ENCODE measurements at regions not wholly inside any gene's neighbourhood (a gene's known extent, or its start where the extent isn't known, plus 50 kb on each side); places are given as distances from the start of the nearest gene placed in this dataset.
A peak's percentile ranks its signal among the peaks of the same experiment; 100 is the strongest.

DNA sequence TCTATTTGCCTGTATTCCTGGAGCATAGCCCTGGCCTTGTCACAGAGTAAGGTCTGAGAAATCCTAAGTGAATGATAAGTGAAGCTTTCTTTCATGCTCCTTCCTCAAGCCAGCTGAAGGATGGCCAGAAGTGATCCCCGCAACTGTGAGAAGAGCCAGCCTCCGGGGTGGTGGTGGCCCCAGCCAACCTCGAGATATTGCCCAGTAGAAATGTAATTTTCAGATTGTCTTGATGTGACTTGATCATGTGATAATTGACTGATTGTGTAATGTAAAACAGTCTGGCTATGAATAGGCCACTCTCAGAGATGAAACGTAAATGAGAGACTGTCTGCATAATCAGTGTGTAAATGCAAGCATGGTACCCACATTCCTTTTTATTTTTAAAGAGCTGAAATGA lies 242.4 kb upstream of the CAMK1G start:
- TF ChIP-seq, protein P1, sequence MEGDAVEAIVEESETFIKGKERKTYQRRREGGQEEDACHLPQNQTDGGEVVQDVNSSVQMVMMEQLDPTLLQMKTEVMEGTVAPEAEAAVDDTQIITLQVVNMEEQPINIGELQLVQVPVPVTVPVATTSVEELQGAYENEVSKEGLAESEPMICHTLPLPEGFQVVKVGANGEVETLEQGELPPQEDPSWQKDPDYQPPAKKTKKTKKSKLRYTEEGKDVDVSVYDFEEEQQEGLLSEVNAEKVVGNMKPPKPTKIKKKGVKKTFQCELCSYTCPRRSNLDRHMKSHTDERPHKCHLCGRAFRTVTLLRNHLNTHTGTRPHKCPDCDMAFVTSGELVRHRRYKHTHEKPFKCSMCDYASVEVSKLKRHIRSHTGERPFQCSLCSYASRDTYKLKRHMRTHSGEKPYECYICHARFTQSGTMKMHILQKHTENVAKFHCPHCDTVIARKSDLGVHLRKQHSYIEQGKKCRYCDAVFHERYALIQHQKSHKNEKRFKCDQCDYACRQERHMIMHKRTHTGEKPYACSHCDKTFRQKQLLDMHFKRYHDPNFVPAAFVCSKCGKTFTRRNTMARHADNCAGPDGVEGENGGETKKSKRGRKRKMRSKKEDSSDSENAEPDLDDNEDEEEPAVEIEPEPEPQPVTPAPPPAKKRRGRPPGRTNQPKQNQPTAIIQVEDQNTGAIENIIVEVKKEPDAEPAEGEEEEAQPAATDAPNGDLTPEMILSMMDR (IDR thresholded peaks at IDR 0.05; ENCODE audit: control insufficient read depth, insufficient read depth, low read depth, low read length, missing control alignments), result no peak
- DNase-seq (ENCODE audit: low read depth), result no peak
- H3K4me3 ChIP-seq (ENCODE audit: control insufficient read depth, low read depth, low read length), result no peak overlapping the region

DNA sequence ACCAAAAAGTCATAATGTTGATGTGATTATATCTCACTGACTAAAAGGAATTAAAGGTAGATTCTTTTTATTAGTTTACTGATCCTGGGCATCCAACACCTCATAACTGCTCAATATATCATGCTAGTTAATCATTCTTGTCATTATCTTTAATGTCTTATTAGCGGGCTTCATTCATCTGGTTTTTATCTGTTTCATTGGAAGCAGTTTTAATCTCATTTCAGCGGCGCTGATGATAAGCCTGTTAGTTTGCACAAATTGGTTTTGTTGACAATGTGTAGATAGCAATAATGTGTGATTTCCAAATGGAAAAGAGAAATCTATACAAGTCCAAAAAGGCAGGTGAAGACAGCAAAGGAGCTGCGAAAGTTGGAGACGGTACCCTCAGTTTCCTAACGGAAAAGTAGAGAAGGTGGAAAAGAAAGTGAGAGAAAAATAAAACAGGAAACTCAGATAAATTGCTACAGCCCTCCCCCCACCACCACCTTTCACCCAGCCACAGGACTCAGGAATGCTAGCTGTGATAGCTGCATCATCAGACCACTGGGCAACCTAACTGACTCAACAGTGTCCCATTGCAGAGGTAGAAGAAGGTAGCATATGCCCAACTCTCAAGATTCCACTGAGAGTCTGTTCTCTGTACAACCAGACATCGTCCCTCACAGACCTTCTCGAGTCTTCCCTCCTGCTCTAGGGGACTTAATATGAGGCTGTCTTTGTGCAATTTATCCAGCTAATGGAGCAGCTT lies 241.7 kb upstream of the CAMK1G start:
- TF ChIP-seq, protein P1 (IDR thresholded peaks at IDR 0.05; ENCODE audit: control insufficient read depth, insufficient read depth, low read depth, low read length, missing control alignments), result no peak
- no peak for DNase-seq (ENCODE audit: low read depth)
- no peak overlapping the region for H3K4me3 ChIP-seq (ENCODE audit: control insufficient read depth, low read depth, low read length)

DNA sequence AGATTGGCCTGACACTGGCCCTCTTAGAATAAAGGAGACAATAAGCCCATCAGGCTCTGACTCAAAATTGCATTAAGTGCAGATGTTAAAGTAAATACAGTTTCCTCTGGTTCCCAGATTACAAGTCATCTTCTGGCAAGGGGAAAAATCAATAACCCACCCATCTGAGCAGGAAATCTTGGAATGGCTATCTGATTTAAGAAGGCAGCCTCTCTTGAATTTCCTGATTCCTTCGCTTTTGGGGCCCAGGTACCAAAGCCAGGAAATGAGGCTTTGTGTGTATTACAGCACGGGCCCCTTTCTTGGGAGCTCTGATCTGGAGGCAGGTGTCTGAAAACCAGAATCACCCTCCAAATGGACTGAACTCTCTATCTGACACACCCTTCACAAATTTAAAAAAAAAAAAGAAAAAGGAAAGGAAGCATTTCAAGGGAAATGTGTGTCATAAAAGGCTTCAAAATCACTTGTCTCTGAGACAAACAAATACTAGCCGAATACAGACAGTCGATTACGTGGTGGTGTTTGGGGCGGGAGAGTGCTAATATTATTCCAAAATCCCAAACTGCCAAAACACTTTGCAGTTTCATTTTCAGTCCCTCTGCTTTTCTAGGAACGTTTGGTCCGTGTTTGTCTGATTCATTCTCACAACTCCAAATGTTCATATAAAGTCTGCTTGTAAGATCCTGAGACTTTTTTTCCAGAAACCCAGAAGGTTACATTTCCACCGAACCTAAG lies 240.9 kb upstream of the CAMK1G start:
- TF ChIP-seq, protein P1 (IDR thresholded peaks at IDR 0.05; ENCODE audit: control insufficient read depth, insufficient read depth, low read depth, low read length, missing control alignments), result no peak
- DNase-seq (ENCODE audit: low read depth), result no peak

DNA sequence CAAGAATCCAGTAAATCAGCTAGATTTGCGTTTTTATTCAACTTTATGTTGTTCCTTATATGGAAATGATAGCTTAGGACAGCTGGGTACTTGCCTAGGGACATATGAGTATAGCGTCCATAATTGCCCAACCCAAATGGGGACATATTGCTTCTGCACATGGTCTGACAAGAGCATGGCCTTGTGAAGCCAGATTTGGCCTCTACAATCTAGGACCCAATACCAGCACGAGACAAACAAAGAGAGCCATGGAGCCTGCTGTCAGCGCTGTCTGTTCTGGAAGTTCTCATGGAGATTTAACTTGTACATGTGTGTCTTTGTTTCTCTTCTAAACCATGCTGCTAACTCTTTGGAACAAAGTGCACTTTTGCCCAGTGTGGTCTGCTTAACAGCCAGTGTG lies 240.0 kb upstream of the CAMK1G start:
- no peak overlapping the region for H3K4me3 ChIP-seq (ENCODE audit: control insufficient read depth, low read depth, low read length)
- TF ChIP-seq, protein P1 (IDR thresholded peaks at IDR 0.05; ENCODE audit: control insufficient read depth, insufficient read depth, low read depth, low read length, missing control alignments), result no peak
- DNase-seq (ENCODE audit: low read depth), result no peak

More for the DNA sequence above, 240.9 kb upstream of the CAMK1G start:
- peak overlapping the region; percentile 5; the same call in 1 of the 2 replicates for H3K4me3 ChIP-seq (ENCODE audit: control insufficient read depth, low read depth, low read length)

DNA sequence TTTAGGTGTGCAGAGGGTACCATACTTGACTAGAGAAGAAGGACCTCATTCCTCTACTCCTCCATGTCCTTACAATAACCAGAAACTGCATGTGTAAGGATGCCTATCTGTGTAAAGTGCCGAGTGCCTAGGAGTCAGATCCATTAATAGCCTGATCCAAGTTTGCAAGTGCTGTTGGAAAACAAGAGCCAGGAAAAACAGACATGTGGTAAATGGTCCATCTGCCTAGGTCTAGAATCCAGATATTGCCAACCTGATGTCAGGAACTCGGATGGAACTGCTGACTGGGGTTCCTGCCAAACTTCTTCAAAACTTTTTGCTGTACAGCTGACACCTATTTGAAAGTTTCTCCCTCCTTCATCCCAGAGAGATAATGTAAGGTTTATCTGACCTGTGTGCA lies 239.4 kb upstream of the CAMK1G start:
- DNase-seq (ENCODE audit: low read depth), result no peak

More for the DNA sequence above, 239.4 kb upstream of the CAMK1G start:
- no peak overlapping the region for H3K4me3 ChIP-seq (ENCODE audit: control insufficient read depth, low read depth, low read length)
- TF ChIP-seq, protein P1 (IDR thresholded peaks at IDR 0.05; ENCODE audit: control insufficient read depth, insufficient read depth, low read depth, low read length, missing control alignments), result no peak

All from AG09309 (cell line).